ENCODE measurements at regions not wholly inside any gene's neighbourhood (a gene's known extent, or its start where the extent isn't known, plus 50 kb on each side); places are given as distances from the start of the nearest gene placed in this dataset.

- DNase-seq (ENCODE audit: low read depth, low spot score) = no peak
Observed at GRCh38 chr19:32232449-32232848, 113.0 kb upstream of the ZNF507 start.

- DNase-seq (ENCODE audit: low read depth, low spot score) = no peak
Observed at GRCh38 chr19:32233091-32233490, 112.3 kb upstream of the ZNF507 start.

GRCh38 chr19:32233885-32234284 lies 111.5 kb upstream of the ZNF507 start:
- no peak for DNase-seq (ENCODE audit: low read depth, low spot score)

- DNase-seq (ENCODE audit: low read depth, low spot score) = no peak
Observed at GRCh38 chr19:32234663-32235217, 110.7 kb upstream of the ZNF507 start.

GRCh38 chr19:32238076-32238475 lies 107.3 kb upstream of the ZNF507 start:
- no peak for DNase-seq (ENCODE audit: low read depth, low spot score)

GRCh38 chr19:32240316-32240715 lies 105.1 kb upstream of the ZNF507 start:
- no peak for DNase-seq (ENCODE audit: low read depth, low spot score)

GRCh38 chr19:32241306-32241705 lies 104.1 kb upstream of the ZNF507 start:
- DNase-seq (ENCODE audit: low read depth, low spot score) = no peak

- no peak for DNase-seq (ENCODE audit: low read depth, low spot score)
Observed at GRCh38 chr19:32241932-32242710, 103.3 kb upstream of the ZNF507 start.

- no peak for DNase-seq (ENCODE audit: low read depth, low spot score)
Observed at GRCh38 chr19:32246006-32246405, 99.4 kb upstream of the ZNF507 start.

GRCh38 chr19:32251634-32252332 lies 93.6 kb upstream of the ZNF507 start:
- no peak for DNase-seq (ENCODE audit: low read depth, low spot score)

GRCh38 chr19:32252333-32252669 lies 93.1 kb upstream of the ZNF507 start:
- no peak for DNase-seq (ENCODE audit: low read depth, low spot score)

GRCh38 chr19:32253683-32254508 lies 91.5 kb upstream of the ZNF507 start:
- no peak for DNase-seq (ENCODE audit: low read depth, low spot score)

GRCh38 chr19:32254509-32254890 lies 90.9 kb upstream of the ZNF507 start:
- DNase-seq (ENCODE audit: low read depth, low spot score) = no peak

- DNase-seq (ENCODE audit: low read depth, low spot score) = no peak
Observed at GRCh38 chr19:32255536-32256295, 89.7 kb upstream of the ZNF507 start.

- no peak for DNase-seq (ENCODE audit: low read depth, low spot score)
Observed at GRCh38 chr19:32256341-32256975, 89.0 kb upstream of the ZNF507 start.

- DNase-seq (ENCODE audit: low read depth, low spot score) = no peak
Observed at GRCh38 chr19:32257326-32258073, 87.9 kb upstream of the ZNF507 start.

- DNase-seq (ENCODE audit: low read depth, low spot score) = no peak
Observed at GRCh38 chr19:32258167-32258566, 87.2 kb upstream of the ZNF507 start.

- no peak for DNase-seq (ENCODE audit: low read depth, low spot score)
Observed at GRCh38 chr19:32264568-32264967, 80.8 kb upstream of the ZNF507 start.

GRCh38 chr19:32265995-32266394 lies 79.4 kb upstream of the ZNF507 start:
- no peak for DNase-seq (ENCODE audit: low read depth, low spot score)

- DNase-seq (ENCODE audit: low read depth, low spot score) = no peak
Observed at GRCh38 chr19:32266460-32266859, 79.0 kb upstream of the ZNF507 start.

All from pulmonary artery endothelial cell (primary cell).